Epithelial cell of proximal tubule (primary cell): ENCODE measurements at regions not wholly inside any gene's neighbourhood (a gene's known extent, or its start where the extent isn't known, plus 50 kb on each side); places are given as distances from the start of the nearest gene placed in this dataset.

Experiments
- DNase-seq: peaks from one replicate; pipeline ENCODE4 v3.0.0-alpha.2; 2011; ENCODE audit warnings: low read depth
- H3K4me3 ChIP-seq: 2 replicates; pipeline ENCODE4 v1.5.1; 2011; ENCODE audit warnings: low read depth, mild to moderate bottlenecking, low read length
- CTCF ChIP-seq: conservative IDR thresholded peaks from 2 replicates; pipeline ENCODE4 v1.5.1; 2012; ENCODE audit warnings: low read depth, mild to moderate bottlenecking, low read length

- no peak overlapping the region for H3K4me3 ChIP-seq
- DNase-seq, result no peak
- TF ChIP-seq CTCF, result peak; percentile 27
Measured at GRCh38 chr11:109040303-109040702, 375.4 kb downstream of the DDX10 start.

GRCh38 chr11:109041876-109042275 is 377.0 kb downstream of the DDX10 start:
- H3K4me3 ChIP-seq, result no peak overlapping the region
- DNase-seq, result no peak
- no peak for TF ChIP-seq CTCF

GRCh38 chr11:109043315-109043714 is 378.4 kb downstream of the DDX10 start:
- H3K4me3 ChIP-seq, result no peak overlapping the region
- no peak for TF ChIP-seq CTCF
- DNase-seq, result no peak

GRCh38 chr11:109046284-109046992 is 375.6 kb upstream of the C11orf87 start:
- H3K4me3 ChIP-seq, result no peak overlapping the region
- no peak for TF ChIP-seq CTCF
- no peak for DNase-seq

- no peak for DNase-seq
- no peak for TF ChIP-seq CTCF
- H3K4me3 ChIP-seq, result no peak overlapping the region
Measured at GRCh38 chr11:109048098-109048497, 373.9 kb upstream of the C11orf87 start.

- H3K4me3 ChIP-seq, result no peak overlapping the region
- DNase-seq, result no peak
- TF ChIP-seq CTCF, result no peak
Measured at GRCh38 chr11:109051200-109051599, 370.8 kb upstream of the C11orf87 start.

- no peak for TF ChIP-seq CTCF
- no peak for DNase-seq
- H3K4me3 ChIP-seq, result no peak overlapping the region
Measured at GRCh38 chr11:109059402-109059801, 362.6 kb upstream of the C11orf87 start.
